Testis (tissue), 2 donors: ENCODE measurements at regions not wholly inside any gene's neighbourhood (a gene's known extent, or its start where the extent isn't known, plus 50 kb on each side); places are given as distances from the start of the nearest gene placed in this dataset.

Experiments
- POLR2A ChIP-seq: fragments of 450-650 bp; IDR thresholded peaks from one replicate; pipeline ENCODE4 v1.6.1; 2017; ENCODE audit warnings: antibody characterized with exemption, mild to moderate bottlenecking, moderate library complexity
- TF ChIP-seq, protein P1 (sequence below), 3 experiments: fragments of 450-650 bp in 2 of 3; fragments of 200-600 bp in 1 of 3; sonication (generic) in 1 of 3; IDR thresholded peaks; one replicate each; pipeline ENCODE4 v1.5.1; 2016 to 2019; ENCODE audit warnings: antibody characterized with exemption in 3 of 3, mild to moderate bottlenecking in 2 of 3, moderate library complexity in 1 of 3

DNA sequence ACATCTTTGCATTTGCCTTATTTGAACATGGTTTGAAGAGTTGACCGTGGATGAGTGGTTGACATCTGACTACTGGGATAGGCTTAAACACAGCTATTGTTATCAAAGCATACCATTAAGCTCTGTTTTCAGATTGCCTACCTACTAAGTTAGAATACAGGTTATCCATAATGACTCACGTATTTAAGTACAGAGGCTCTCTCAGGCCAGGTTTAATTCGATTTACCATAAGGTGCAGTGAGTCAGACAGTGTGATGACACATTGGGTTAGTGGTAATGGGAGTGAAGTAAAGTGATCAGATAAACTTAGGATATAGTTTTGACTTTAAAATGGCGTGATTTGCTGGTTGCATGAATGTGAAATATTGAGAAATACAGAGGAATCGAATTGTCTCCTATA lies 732.0 kb upstream of the CTNND2 start:
- TF ChIP-seq, protein P1, sequence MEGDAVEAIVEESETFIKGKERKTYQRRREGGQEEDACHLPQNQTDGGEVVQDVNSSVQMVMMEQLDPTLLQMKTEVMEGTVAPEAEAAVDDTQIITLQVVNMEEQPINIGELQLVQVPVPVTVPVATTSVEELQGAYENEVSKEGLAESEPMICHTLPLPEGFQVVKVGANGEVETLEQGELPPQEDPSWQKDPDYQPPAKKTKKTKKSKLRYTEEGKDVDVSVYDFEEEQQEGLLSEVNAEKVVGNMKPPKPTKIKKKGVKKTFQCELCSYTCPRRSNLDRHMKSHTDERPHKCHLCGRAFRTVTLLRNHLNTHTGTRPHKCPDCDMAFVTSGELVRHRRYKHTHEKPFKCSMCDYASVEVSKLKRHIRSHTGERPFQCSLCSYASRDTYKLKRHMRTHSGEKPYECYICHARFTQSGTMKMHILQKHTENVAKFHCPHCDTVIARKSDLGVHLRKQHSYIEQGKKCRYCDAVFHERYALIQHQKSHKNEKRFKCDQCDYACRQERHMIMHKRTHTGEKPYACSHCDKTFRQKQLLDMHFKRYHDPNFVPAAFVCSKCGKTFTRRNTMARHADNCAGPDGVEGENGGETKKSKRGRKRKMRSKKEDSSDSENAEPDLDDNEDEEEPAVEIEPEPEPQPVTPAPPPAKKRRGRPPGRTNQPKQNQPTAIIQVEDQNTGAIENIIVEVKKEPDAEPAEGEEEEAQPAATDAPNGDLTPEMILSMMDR (IDR thresholded peaks at IDR 0.05) = no peak
- TF ChIP-seq POLR2A = no peak
